Smooth muscle cell of the brain vasculature (primary cell): ENCODE measurements at regions not wholly inside any gene's neighbourhood (a gene's known extent, or its start where the extent isn't known, plus 50 kb on each side); places are given as distances from the start of the nearest gene placed in this dataset.

ENCODE experiments used
- DNase-seq: peaks from one replicate; pipeline ENCODE4 v3.0.0-alpha.2; 2012; ENCODE audit warnings: low read depth, low spot score

DNA sequence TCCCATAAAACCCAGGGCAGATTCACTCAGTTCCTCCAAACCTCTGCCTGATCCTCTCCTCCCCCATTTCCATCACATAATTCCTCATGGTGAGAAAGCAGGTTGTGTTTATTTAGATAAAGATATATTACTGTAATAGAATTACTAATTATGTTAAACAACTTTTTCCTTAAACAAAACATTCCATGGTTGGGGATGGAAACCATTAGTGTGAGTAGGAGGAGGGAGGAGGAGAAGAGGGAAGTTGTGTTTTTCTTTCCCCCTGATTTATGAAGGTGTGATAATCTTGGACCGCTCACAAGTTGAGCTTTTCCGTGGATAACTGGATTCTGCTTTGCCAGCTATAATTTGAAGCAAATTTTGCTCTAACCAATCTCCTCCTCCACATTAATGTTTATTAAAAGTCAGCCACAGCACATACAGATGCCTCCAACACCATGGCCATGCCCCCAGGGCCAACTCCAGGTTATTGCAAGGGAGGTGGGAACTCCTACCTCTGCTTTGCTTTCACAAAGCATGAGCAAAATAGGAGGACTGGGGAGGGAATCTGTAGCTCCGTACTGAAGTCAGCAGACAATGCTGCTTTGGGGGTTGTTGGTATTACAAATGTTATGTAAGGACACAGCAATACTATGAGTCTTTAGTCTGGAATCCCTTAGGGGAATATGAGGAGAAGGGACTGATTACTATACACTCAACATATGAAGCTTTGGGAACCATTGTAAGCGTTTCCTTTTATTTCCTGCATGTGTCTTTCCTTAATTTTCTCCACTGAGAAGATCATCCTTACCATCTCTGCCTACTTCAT, 542.0 kb downstream of the DHX35 start:
- DNase-seq: no peak

DNA sequence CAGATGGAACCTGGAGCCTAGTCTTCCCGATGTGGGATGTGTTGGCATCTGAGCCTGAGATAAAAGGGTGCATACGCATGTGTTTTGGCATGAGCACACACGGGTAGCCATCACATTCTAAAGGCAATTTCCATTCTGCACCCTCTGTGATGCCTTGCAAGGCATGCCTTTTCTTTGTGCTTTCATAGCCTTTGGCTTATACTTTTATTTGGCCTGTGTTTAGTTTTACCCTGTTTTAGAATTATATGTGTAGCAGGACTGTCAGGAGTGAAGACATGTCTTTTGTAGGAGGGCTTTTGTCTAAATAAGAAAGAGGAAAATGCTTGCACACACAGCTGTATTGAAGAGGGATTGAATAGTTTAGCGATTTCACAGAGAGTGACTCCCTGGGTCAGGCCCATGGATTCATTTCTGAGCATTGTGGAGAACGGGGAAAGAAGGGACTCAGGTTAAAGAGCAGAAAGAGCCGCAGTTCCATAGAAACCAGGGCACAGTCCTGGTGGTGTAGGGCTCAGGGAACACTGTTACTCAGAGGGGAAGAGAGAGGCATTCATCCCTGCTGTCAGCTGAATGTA, 530.2 kb downstream of the DHX35 start:
- DNase-seq: no peak

DNA sequence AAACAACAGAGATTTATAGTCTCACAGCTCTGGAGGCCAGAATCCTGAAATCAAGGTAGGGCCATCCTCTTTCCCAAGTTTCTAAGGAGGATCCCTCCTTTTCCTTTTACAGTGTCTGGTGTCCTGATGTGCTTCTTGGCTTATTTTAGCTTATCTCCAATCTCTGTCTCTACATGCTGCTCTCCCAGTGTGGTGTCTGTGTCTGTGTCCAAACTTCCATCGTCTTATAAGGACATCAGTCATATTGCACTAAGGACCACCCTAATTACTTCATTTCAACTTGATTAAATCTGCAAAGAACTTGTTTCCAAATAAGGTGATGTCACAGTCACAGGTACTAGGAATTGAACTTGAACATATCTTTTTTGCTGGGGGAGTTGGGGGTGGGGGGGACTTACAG, 529.6 kb downstream of the DHX35 start:
- no peak for DNase-seq

DNA sequence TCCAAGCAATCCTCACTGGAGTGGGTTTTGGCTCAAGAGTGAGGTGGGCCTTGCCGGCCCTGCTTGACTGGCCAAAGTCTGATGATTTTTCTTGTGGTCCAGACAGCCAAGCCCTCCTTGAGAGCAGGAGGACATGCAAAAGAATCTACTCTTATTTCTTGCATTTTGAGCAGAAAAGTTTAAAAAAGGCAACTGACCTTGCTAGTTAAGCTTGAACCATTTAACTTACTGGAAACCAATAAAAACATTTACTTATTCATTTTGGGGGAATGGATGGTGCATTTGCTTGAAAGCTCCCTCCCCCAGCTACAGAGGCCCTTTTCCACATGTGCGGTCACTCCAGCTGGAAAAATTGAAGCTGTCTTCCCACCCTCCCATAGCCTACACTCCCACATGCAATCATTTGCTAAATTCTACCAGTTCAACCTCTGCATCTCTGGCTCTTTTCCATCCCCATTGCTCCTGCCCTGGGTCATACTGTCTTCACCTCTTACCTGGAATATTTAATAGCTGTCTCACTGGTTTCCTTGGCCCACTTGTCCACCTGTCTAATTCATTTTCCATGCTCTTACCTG, 527.9 kb downstream of the DHX35 start:
- DNase-seq: no peak

DNA sequence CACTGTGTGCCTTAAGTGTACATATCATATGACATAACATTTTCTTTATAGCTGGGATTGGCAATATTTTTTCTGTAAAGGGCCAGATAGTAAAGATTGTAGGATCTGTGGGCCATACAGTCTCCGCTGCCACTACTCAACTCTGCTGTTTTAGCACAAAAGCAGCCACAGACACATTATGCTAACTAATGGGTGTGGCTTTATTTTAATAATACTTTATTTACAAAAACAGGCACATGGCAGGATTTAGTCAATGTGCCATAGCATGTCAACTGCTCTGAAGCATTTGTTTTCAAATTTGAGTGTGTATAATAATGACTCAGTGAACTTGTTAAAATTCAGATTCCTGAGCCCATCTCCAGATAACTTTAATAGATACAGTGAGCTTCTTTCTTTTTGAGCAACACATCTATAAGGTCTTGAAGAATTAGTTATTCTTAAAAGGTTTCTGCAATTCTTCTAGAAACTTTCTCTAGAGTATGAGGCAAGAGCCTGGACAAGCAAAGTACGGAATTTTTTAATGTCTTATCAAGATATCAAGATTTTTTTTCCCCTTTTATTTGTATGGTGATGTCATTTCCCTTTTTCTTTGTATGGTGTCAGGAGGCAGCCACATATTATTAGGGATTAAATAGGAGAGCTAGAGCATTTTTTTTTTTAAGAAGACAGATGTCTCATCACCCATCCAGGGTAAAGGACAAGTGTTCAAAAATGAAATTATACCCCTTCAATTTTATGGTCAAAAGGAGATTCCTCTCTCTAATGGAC, 518.3 kb downstream of the DHX35 start:
- DNase-seq: no peak

DNA sequence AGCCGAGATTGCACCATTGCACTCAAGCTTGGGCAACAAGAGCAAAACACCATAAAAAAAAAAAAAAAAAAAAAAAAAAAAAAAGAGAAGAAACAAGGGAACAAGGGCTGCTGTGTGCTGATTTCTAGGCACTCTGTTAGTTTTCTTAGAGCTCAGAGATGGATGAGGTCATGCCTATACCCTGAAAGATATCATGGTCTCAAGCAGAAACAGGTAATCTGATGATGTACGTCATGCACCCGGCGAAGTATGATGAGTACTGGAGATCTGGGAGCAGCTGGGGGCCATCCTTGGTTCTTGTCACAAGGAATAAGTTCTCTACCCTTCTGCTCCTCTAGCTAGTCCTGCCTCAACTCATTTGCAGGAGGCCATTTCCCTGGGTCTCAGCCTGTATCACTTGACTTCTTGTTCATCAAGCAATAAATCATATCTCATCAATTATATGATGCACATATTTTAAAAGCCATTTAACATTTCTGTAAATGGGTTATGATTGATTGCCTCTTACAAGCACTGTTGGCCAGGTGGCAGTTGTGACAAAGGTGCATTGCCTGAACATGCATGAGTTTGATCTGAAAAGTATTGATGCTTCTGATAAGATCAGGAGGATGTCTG, 517.2 kb downstream of the DHX35 start:
- DNase-seq: no peak

DNA sequence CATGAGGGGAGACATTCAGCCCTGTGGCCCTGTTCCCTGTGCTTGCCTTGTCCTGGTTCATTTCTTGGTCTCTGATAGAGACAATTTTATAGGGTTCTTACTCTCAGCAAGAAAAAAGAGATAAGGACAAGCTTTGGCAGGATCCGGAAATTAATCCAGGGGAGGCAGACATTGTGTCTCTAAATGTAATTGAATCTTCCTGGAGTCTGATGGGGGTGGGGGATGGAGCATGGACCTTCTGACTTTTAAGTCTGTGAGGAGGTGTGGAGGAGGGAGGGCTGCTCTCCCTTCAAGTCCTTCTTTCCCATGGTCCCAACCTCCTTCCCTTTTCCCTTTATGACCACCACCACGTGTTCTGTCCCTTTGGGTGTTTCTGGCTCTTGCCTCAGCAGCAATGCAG, 512.7 kb downstream of the DHX35 start:
- no peak for DNase-seq

DNA sequence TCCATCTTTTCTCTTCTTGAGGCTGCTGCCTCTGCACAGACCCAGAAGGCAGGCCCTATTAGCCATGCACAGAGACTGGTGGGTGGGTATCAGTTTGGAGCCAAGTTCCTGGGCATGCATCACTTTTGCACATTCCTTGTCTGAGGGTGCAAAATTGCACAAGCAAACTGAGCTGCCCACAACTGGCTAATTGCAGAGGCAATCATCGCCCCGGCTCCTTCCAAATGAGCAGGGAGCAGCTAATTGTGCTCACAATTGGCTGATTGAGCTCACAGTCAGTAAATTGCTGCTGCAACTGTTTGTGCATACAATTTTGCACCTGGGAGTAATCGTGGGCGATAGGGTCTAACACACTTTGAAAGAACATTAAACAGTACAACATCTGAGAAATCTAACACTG, 511.4 kb downstream of the DHX35 start:
- DNase-seq: no peak

DNA sequence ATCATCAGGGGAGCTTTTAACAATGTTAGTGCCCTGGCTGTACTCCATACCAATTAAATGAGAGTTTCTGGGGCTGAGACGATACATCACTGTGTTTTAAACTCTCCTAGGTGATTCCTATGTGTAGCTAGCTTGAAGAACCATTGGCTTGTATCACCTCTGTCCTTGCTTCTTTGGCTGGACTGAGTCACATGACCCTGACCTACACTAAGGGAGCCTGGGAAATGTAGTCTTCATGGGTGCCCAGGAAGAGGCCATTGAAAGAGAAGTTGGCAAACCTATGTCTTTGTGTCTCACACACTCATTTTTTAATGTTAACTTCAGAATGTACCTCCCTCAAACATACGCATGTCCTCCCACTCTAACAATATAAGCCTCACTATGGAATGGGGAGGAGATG, 506.6 kb downstream of the DHX35 start:
- DNase-seq: no peak

DNA sequence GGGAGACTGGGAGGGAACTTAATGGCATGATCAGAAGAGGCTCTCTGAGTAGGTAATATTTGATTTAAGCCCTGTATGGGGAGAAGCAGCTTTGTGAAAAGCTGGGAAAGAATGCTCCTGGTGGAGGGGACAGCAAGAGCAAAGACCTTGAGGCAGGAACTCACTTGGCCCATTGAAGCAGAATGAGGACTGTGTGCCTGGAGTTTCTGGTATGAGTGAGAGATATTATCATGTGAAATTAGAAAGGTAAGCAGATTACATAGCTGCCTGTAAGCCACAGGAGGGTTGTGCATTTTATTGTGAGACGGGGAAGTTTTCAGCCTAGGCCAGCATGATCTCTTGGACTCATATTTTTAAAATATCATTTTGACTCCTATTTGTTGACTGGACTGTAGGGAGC, 502.1 kb downstream of the DHX35 start:
- no peak for DNase-seq

DNA sequence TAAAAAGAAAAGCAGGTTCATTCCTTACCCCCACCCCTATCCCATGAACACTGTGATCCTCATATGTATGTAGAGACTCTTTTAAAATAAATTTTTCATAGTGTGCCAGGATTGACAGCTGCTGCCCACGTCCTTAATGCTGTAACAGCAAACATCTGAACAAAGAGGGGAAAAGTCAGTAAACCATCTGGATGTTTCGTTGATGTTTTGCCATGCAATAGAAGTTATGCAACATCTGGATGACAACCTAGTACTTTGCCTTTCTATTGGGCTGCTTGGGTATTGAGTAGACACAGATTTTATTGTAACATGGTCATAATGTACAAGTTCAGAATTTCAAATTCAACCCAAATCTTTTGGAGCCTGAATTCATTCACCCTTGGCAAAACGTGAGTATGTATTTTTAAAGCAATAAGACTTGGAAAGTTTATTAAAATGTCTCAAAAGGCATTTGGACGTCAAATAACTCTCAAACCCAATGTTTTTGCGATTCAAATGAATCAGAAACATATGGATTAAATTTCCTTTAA, 500.3 kb downstream of the DHX35 start:
- DNase-seq: no peak

DNA sequence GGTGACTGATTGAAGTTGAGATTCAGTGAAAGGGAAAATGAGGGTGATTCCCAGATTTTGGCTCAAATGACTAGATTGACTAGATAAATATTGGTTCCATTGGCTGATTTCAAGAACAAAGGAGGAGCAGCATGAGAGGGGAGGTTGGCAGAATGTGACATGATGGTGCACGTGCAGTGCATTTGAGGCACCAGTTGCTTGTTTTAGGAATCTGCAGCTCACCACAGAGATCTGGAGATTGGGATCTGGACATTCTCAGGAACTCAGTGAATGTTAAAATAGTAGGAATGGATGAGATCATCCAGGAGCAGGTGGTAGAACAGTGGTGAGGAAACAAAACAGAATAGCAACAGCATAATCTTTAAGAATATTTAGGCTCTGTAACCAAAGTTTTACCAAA, 496.3 kb downstream of the DHX35 start:
- no peak for DNase-seq

DNA sequence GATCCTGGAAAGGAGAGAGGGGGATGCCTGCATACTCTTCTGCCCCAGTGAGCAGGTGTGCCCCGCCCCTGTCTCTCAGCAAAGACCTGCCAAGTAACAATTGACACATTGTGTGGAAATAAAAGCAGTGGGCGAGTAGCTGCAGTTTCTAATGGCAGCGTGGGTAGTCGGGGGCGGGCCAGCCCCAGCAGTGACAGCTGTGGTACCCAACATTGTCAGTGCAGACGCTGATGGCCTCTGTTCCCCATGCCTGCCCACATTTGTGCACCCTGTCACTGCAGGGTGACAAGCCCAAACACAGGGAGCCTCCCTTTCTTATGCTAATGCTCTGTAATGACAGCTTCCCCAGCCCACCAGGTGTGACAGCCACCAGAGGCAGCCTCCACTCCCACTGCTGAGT, 491.7 kb downstream of the DHX35 start:
- no peak for DNase-seq

DNA sequence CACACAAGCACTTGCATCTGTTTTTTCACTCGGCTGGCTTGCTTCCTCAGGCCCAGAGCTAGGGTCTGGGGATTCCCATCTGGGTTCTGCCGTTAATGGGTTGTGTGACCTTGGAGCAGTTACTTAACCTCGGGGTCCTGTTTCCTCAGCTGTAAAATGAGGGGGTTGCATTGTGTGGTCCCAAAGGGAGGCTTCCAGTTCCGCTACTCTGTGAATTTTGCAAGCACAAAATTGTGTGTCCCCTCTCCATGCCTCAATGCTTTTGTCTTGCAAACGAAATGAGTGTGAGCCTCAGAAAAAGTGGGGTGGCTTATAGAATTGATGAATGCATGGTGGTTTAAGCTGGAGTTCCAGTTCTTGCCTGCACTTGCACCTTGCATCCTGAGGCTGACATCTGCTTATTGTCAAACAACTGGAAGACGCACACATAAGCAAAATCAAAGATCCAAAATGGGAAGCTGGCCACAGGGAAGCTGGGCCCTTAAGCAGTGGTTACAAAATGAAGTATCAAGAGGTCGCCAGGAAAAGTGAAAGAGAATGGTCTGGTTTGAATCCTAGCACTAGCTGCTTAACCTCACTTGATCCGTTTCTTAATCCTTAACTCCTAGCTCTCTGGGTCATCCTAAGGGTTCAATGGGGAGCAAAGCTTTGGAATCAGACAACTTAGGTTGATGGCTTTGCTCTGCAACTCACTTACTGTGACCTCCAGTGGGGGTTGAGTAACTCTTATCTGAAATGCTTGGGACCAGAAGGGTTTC, 490.6 kb downstream of the DHX35 start:
- DNase-seq: no peak

DNA sequence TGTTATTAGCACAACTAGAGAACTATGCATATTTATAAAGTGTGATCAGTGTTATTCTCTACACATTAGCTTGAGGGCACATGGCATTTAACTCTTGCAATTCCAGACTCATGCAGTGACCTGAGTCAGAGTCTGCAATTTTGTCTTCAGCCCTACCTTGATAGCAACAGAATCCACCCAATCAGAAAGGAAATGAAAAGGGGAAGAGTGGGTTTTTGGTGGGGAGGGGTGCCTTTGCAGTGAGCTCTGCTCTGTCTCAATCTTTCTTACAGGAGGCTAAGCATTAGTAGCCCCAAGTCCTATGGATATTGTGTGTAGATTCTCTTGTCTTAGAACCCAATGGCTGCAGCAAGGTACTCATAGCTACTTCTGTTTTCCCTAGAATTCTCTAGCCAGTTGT, 489.2 kb downstream of the DHX35 start:
- DNase-seq: no peak

DNA sequence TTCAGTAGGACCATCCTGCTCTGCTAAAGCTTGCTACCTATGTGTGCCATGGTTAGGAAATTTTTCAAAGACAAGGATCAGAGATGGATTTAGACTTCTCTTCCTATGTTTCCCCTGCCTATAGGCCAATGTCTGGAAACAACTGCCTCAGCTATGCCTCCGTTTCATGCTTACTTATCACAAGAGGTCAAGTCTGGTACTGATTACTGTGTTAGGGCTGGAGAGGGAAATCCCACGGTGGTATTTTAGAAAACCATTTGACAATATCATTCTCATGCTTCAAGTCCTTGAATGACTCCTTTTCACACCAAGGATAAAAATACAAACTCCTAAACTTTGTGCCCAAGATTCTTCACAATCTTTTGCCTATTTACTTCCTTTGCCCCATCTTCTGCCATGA, 484.3 kb downstream of the DHX35 start:
- no peak for DNase-seq

DNA sequence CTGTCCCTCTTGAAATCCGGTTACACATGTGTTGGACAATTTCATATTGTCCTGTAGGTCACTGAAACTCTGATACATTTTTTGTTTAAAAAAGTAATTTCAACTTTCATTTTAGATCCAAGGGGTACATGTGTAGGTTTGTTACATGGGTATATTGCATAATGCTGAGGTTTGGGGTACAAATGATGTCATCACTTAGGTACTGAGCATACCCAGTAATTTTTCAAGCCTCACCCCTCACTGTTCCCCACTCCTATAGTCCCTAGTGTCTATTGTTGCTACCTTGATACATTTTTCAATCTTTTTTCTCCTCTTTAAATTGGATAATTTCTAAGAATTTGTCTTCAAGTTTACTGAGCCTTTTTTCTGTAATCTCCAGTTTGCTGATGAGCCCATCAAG, 483.0 kb downstream of the DHX35 start:
- DNase-seq: no peak

DNA sequence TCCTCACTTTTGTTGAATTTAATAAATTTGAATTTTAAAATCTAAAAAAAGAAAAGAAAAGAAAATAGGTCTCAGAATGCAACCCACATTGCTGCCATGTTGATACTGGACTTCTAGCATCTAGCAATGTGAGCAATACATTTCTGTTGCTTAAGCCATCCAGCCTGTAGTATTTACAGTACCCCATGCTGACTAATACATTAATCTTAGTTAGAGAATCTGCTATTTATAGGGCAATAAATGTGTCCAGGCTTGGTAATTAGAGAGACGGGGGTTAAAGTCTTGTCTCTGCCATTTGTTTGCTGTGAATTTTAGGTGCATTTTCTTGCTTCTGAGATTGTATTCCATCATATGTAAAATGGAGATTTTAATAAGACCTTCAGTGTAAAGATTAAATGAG, 471.3 kb downstream of the DHX35 start:
- DNase-seq: no peak

DNA sequence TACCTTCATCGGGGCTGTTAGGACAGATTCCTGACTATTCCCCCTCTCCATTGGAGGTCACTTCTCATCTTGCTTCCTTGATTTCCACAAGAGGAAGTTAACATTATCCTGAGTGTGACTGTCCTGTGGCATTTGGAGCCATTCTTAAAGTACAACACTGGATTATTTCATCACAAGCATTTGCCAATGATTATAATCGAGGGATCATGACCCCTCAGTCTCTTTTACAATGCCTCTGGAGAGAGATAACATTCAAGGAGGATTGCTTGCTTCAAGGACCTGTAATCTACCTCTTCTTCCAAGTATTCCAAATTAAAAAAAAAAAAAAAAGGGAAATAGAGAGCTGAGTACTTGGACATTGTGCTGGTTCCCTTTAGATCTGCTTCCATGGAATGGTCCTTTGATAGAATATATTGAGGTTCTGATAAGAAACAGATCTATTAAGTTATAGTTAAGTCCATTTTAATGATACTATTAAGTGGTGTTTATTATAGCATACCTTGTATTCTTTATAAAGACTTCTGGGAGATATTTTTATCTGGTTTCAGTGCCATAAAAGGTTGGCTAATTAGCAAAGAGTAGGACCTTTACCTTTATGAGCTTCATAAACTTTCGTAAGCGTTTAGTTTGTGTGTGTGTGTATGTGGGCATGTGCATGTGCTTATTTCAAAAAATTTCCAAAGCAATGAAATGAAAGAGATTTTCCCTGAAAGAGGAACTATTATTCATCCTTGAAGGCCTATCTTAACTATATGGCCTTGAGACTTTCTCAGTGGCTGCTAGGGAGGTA, 469.1 kb downstream of the DHX35 start:
- DNase-seq: no peak

DNA sequence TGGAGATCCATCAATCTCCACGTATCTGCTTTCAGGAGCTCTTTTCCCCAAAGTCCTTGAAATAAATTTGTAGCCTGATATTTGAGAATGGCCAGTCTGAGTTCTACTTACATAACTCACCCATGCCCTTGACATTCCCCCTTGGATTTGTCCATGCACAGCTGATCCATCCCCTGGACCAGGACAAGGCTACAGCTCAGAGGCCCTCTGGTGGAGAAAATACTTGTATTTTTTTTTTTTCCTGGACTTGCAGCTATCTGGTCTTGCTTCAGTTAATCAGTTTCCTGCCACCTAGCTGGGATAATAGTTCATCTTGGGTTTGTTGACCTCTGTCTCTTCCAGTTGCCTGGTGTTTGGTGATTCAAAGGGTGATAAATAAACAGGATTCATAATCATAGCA, 467.6 kb downstream of the DHX35 start:
- DNase-seq: no peak
